ENCODE measurements at regions not wholly inside any gene's neighbourhood (a gene's known extent, or its start where the extent isn't known, plus 50 kb on each side); places are given as distances from the start of the nearest gene placed in this dataset.

DNA sequence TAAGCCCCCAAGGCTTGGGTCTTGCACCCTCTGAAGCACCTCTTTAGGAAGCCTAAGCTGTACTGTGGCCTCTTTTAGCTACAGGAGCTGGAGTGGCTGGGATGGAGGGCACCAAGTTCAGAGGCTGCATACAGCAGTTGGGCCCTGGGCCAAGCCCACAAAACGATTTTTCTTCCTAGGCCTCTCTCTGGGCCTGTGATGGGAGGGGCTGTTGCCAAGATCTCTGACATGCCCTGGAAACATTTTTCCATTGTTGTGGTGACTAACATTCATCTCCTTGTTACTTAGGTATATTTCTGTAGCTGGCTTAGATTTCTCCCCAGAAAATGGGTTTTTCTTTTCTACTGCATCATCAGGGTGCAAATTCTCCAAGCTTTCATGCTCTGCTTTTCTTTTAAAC, 375.7 kb upstream of the NPSR1 start:
- H3K4me3 ChIP-seq (ENCODE audit: low read depth, low read length), result no peak overlapping the region
- TF ChIP-seq, protein P1, sequence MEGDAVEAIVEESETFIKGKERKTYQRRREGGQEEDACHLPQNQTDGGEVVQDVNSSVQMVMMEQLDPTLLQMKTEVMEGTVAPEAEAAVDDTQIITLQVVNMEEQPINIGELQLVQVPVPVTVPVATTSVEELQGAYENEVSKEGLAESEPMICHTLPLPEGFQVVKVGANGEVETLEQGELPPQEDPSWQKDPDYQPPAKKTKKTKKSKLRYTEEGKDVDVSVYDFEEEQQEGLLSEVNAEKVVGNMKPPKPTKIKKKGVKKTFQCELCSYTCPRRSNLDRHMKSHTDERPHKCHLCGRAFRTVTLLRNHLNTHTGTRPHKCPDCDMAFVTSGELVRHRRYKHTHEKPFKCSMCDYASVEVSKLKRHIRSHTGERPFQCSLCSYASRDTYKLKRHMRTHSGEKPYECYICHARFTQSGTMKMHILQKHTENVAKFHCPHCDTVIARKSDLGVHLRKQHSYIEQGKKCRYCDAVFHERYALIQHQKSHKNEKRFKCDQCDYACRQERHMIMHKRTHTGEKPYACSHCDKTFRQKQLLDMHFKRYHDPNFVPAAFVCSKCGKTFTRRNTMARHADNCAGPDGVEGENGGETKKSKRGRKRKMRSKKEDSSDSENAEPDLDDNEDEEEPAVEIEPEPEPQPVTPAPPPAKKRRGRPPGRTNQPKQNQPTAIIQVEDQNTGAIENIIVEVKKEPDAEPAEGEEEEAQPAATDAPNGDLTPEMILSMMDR (conservative IDR thresholded peaks at IDR 0.05; ENCODE audit: low read depth, low read length), result no peak
- no peak for DNase-seq (ENCODE audit: low read depth)

DNA sequence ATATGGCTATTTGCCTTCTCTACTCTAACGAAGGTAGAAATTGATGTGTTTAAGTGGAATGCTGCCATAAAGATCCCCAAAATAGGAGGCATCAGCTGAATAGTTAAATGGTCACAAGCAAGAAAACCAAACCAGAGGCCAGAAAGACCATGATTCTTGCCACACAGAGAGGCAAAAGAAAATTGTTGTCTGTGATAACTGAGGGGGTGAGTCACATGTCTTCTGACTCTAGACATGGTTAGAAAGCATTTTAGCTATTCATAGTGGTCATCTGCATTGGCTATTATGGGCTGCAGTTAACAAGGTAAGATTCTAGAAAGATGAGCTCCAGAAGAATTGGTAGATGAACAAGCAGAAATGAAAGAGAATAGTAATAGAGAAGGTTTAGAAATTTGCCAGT, 361.4 kb upstream of the NPSR1 start:
- peak; percentile 63 for DNase-seq (ENCODE audit: low read depth)
- H3K4me3 ChIP-seq (ENCODE audit: low read depth, low read length), result no peak overlapping the region
- TF ChIP-seq, protein P1 (conservative IDR thresholded peaks at IDR 0.05; ENCODE audit: low read depth, low read length), result no peak

DNA sequence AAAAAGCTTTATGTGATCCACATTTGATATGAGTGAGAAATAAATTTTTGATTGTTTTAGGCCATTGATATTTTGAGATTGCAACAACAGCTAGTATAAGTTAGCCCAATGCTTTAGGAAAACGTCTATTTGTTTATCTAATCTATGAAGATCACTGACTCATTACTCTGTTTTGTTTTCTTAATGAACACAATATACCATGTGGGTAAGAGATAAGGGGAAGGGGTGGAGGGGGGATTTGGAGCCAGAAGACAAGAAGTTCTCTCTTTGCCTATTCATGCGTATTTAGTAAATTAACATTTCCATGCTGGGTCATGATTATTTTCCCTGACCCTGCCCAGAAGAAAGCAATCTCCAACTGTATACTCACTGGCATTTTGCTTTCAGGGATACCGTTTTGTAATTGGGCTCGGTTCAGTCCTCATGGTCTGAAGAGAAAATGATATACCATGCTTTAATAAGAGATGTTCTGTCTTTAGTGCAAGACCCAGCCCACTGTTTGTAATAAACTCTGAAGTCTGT, 359.5 kb upstream of the NPSR1 start:
- TF ChIP-seq, protein P1 (conservative IDR thresholded peaks at IDR 0.05; ENCODE audit: low read depth, low read length), result no peak
- peak; percentile 44 for DNase-seq (ENCODE audit: low read depth)
- H3K4me3 ChIP-seq (ENCODE audit: low read depth, low read length), result no peak overlapping the region

DNA sequence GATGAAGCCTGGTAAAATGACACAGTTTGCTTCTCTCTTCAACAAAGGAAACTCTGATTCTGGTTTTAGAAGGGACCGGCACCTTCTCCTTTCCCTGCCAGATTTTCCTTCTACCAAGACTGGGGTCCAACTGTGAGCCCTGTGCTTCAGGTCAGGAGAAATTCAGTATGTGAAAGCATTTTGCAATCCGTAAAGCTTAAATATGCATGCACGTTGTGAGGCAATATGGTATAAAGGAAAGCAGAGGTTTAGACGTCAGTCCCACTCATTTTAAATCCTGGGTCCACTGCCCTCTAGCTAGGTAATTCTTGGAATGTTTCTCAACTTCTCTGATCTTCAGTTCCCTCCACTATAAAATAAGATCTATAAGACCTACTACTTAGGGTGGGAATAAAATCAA, 359.0 kb upstream of the NPSR1 start:
- DNase-seq (ENCODE audit: low read depth), result peak; percentile 55
- TF ChIP-seq, protein P1 (conservative IDR thresholded peaks at IDR 0.05; ENCODE audit: low read depth, low read length), result no peak

DNA sequence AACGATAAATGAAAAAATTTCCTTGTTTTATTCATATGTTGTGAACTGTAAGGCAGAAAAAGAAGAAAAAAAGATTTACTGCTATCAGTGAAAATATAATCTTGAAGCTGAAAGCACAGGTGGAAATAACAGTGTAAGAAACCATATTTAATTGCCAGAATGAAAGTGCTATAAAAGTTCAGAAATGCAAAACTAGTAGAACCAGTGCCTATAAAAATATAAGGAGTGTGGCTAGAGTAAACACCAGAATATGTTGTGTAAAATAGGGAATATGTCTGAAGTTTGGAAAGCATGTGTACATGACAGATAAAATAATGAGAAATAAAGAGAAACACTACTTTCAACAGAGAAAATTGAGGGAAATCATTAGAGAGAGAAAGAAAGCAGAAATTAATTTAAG, 350.5 kb upstream of the NPSR1 start:
- no peak overlapping the region for H3K4me3 ChIP-seq (ENCODE audit: low read depth, low read length)
- TF ChIP-seq, protein P1 (conservative IDR thresholded peaks at IDR 0.05; ENCODE audit: low read depth, low read length), result no peak
- no peak for DNase-seq (ENCODE audit: low read depth)

More for the DNA sequence above, 359.0 kb upstream of the NPSR1 start:
- H3K4me3 ChIP-seq (ENCODE audit: low read depth, low read length), result no peak overlapping the region

DNA sequence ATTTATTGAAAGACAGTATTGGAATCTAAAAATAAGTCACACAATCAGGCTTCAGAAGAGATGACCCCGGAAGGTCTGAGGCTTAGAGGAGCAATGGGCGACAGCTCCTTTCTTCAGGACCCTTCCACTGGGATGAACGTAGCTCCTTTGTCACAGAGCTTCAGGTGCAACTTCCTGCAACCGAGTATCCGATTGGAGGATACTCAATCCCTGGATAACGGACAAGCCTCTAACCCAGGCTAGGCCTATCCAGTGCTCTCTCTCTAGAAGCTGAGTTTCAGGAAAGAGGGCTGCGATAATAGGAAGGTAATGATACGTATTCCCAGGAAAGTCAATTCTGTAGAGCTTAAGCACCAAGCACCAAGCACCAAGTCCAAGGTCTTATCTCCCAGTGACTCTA, 349.4 kb upstream of the NPSR1 start:
- H3K4me3 ChIP-seq (ENCODE audit: low read depth, low read length), result no peak overlapping the region
- DNase-seq (ENCODE audit: low read depth), result no peak
- TF ChIP-seq, protein P1 (conservative IDR thresholded peaks at IDR 0.05; ENCODE audit: low read depth, low read length), result no peak

DNA sequence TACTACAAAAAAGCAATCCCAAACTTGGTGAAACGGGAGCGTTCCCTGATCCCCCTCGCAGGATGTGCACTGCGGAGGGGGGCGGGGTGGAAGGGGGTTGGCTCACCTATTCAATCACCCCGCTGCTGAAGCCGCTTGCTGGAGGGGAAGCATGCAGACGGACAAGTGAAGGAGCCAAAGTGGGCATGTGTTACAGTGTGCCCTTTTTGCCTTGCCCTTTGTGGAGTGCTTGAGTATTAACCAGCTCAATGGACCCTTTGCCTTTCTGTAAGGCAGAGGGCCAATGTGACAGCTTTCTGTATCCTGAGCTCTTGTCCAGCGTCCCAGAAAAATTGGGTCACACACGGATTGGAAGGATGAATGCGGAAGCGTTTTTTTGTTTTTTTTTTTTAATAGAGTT, 348.9 kb upstream of the NPSR1 start:
- TF ChIP-seq, protein P1 (conservative IDR thresholded peaks at IDR 0.05; ENCODE audit: low read depth, low read length), result no peak
- no peak for DNase-seq (ENCODE audit: low read depth)
- H3K4me3 ChIP-seq (ENCODE audit: low read depth, low read length), result no peak overlapping the region

All from choroid plexus epithelial cell (primary cell).